ENCODE measurements at regions not wholly inside any gene's neighbourhood (a gene's known extent, or its start where the extent isn't known, plus 50 kb on each side); places are given as distances from the start of the nearest gene placed in this dataset.

DNA sequence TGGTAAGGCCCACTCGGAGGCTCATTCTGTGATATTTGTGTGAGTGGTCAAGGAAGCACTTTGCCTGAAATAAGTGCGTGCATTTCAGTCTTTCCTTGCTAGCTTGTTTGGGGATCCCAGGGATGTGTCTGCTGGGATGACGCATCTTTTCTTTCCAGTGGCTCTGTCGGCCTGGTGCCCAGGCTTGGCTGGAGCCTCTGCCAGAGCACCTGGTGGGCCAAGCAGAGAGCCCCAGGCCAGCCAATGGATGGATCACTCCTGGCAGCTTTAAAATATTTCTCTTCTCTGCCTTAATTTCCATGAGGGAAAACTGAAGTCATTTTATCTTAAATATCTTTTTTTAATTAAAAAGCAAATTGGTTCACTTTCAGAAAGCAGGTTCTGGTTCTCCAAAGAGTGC is 501.8 kb upstream of the HS6ST1 start:
- no peak for DNase-seq (ENCODE audit: low read depth in 3 of 3, low spot score in 1 of 3)

- DNase-seq (ENCODE audit: low read depth in 3 of 3, low spot score in 1 of 3): no peak
Measured at GRCh38 chr2:128821010-128821409, 502.3 kb upstream of the HS6ST1 start.

GRCh38 chr2:128832946-128833663 is 514.4 kb upstream of the HS6ST1 start:
- no peak for DNase-seq (ENCODE audit: low read depth in 3 of 3, low spot score in 1 of 3)

- DNase-seq (ENCODE audit: low read depth in 3 of 3, low spot score in 1 of 3): no peak
Measured at GRCh38 chr2:128833664-128834027, 515.0 kb upstream of the HS6ST1 start.

- DNase-seq (ENCODE audit: low read depth in 3 of 3, low spot score in 1 of 3): no peak
Measured at GRCh38 chr2:128834207-128834879, 515.7 kb upstream of the HS6ST1 start.

- DNase-seq (ENCODE audit: low read depth in 3 of 3, low spot score in 1 of 3): no peak
Measured at GRCh38 chr2:128834880-128835252, 516.2 kb upstream of the HS6ST1 start.

DNA sequence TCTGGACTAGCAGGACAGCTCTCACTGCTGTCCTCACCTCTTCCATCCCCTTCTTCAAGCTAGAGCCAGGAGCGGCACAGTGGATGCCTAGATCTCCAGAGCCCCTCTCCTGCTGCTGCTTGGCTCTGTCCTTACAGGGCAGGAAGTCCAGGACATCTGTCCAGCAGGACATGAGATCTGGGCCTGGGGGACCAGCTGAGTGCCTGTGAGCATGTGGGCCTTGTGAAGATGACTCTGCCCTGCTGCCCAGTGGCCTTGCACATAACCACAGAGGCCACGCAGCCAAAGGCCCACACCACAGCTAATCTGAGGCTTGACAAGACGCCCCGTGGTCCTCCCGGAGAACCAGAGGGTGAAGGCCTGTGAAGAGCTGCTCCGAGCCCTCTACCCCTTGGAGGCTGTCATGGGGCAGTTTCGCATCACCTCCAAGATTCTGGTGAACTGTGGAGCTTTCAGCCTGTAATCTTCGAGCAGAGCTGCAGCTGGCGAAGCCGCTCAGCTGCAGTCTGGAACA is 516.7 kb upstream of the HS6ST1 start:
- no peak for DNase-seq (ENCODE audit: low read depth in 3 of 3, low spot score in 1 of 3)

DNA sequence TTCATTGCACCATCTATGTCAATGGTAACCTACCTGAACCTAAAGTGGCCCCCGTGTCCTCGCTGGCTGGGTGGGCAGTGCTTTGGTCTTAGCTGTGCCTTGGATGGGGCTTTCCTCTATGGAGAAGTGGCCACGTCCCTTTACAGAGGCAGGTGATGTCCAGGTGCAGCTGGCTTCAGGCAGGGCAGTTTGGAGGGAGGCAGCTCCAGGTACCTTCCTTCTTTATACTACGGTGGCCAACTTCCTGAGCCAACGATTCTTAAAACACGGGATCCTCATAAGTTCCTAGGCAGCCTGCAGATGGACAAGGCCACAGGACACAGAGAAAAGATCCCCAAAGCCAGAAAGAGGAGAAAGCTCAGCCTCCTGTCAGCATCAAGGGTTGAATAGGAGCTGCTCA is 517.3 kb upstream of the HS6ST1 start:
- no peak for DNase-seq (ENCODE audit: low read depth in 3 of 3, low spot score in 1 of 3)

DNA sequence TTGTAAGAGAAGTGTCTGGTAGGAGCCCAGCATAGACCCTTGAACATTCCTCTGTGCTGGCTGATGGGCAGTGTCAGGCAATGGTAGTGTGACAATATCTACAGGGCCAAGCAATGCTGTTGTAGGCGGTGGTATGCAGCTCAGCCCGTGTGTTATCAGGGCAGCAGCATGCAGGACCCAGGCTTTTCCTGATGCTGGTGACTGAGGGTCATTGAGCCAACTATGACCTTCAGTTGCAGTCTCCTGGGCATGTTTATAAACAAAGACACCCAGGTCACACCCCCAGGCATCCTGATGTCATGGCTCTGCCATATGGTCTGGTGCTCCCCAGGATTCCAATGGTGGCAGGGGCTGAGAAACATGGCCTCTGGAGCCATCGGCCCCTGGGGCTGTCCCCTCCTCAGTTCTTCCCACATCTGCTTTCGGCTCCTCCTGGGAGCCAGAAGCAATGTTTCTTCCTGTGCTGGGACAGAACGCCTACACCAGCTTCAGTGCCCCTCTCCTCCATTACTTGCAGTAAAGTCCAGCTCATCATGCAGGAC is 518.0 kb upstream of the HS6ST1 start:
- no peak for DNase-seq (ENCODE audit: low read depth in 3 of 3, low spot score in 1 of 3)

DNA sequence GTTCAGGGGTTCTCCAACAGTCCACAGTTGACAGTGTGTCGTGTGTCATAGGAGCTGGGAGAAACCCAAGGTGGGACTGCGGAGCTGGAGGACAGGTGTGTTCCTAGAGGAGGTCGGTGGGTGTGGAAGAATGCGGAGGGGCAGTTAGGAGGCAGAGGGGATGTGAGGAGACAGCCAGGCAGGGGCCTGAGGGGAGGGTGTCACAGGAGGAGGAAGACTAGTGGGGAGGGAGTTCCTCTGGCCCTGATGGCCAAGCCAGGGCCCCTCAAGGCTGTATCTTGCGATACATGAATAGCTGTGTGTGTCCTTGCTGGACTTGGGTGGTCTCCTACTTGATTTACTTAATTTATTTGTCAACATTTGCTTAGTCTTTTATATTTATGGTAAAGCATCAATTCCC is 519.6 kb upstream of the HS6ST1 start:
- DNase-seq (ENCODE audit: low read depth in 3 of 3, low spot score in 1 of 3): no peak

DNA sequence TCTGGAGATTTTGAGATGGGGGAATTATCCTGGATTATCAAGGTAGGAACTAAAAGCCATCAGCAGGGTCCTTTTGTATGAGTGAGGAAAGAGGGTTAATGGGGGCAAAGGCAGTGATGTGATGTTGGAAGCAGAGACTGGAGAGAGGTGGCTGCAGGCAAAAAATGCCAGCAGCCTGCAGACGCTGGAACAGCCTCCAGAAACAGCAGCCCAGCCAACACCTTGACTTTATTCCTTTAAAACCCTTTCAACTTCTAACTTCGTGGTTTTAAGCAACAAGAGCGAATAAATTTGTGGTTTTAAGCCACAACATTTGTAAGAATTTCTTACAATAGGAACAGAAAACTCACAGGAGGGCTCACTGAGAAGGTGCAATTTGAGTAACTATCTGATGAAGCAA is 523.1 kb upstream of the HS6ST1 start:
- DNase-seq (ENCODE audit: low read depth in 3 of 3, low spot score in 1 of 3): no peak

DNA sequence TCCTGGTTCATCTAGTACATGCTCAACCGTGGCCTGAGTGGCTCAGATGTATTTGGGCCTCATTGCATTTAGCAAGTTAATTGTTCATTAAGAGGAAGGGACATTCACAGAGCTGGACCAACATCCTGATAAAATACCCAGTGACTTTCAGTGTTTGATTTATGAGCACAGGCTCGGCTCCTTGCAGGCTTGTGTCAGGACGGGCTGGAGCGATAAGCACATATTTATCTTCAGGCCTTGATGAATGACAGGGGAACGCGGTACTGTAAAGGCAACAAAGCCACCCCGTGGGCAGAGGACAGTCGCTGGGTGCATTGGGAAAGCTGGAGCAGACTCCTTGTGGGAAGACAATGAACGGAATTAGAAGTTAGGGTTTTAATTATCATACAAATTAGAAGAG is 548.6 kb upstream of the HS6ST1 start:
- DNase-seq (ENCODE audit: low read depth in 3 of 3, low spot score in 1 of 3): no peak

- DNase-seq (ENCODE audit: low read depth in 3 of 3, low spot score in 1 of 3): no peak
Measured at GRCh38 chr2:128867936-128868636, 549.4 kb upstream of the HS6ST1 start.

DNA sequence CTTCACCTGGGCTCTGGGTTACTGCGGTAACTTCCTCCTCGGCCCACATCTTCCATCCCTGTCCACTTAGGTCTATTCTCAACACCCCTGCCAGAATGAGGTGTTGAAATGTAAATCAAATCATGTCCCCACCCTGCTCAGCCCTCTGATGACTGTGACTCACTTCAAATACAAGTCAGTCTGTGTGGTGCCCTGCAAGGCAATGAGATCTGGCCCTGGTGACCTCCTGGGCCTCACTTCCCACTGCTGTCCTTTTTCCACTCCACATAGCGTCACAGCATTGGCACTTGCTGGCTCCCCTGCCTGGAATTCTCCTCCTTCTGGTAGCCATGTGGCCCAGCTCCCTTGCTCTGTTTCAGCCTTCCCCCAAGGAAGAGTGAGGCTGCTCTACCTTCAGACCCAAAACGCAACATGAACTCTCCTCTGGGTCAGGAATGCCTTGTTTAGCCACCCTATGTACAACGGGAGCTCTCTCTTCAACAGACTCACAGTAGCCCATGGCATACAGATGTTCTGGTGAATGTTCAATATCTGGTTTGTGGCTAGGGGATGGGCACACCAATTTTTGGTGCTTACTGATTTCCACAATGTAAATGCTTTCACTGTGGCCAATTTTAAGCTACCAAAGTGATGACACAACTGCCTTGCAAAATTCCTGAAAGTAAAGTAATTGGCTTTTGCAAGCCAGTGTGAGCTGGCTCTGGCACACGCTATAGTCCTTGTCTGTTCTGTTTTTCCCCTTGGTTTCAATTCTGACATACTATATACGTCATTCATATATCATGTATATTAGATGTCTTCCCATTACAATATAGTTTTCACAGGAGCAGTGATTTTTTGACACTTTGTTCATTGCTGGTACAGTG is 550.3 kb upstream of the HS6ST1 start:
- DNase-seq (ENCODE audit: low read depth in 3 of 3, low spot score in 1 of 3): no peak

DNA sequence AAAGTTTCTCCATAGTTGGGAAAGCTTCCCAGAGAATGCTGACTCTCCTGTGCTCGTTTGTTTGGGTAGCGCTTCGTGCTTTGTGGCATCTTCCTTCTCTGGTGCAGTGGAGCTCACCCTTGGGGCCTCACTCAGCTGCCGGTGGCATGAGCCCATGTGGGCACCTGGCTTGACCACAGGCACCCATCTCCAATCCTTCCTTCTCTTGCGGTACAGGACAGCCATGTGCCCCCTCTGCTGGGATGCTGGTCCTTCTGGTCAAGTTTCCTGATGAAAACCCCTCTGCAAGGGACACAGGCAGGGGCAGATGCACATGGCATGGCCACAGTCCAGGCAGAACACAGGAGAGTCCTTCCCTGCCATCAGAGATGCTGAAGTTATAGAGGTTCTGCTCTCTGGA is 555.9 kb upstream of the HS6ST1 start:
- DNase-seq (ENCODE audit: low read depth in 3 of 3, low spot score in 1 of 3): no peak

GRCh38 chr2:128876986-128877983 is 558.6 kb upstream of the HS6ST1 start:
- no peak for DNase-seq (ENCODE audit: low read depth in 3 of 3, low spot score in 1 of 3)

DNA sequence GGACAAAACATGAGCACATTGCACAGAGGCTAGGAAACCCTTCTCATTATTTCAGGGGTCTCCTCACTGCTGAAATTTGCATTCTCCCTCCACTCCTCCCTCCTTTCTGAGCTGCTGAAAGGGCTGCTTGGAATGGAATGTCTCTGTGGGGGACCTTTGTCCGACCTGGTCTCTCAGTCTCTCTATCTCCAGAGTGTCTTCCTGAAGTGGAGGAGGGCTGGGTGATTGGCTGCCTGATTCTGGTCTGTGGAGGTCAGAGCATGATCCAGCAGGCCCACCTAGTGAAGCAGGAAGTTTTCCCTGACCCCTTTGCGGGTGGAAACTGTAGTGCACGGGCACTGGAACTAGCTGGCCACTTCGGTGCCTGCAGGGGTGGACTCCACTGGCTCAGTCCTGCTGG is 560.5 kb upstream of the HS6ST1 start:
- no peak for DNase-seq (ENCODE audit: low read depth in 3 of 3, low spot score in 1 of 3)

DNA sequence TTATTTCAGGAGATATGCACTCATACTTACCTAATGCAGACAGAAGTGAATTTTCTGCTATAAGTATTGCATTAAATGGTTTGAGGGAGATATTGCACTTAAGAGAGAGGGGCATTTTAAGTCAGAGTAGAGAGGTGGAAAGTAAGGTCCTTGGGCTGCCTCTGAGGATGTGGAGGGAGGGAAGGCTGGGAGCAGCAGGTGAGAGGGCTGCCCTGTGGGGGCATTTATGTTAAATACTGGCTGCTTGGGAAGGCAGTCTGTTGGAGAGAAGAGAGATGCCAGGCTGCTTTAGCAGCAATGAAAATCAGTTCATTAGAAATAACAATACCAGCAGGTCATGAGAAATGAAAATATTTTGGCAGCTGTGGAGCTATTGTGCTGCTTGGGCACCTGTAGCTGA is 576.2 kb upstream of the HS6ST1 start:
- DNase-seq (ENCODE audit: low read depth in 3 of 3, low spot score in 1 of 3): no peak

DNA sequence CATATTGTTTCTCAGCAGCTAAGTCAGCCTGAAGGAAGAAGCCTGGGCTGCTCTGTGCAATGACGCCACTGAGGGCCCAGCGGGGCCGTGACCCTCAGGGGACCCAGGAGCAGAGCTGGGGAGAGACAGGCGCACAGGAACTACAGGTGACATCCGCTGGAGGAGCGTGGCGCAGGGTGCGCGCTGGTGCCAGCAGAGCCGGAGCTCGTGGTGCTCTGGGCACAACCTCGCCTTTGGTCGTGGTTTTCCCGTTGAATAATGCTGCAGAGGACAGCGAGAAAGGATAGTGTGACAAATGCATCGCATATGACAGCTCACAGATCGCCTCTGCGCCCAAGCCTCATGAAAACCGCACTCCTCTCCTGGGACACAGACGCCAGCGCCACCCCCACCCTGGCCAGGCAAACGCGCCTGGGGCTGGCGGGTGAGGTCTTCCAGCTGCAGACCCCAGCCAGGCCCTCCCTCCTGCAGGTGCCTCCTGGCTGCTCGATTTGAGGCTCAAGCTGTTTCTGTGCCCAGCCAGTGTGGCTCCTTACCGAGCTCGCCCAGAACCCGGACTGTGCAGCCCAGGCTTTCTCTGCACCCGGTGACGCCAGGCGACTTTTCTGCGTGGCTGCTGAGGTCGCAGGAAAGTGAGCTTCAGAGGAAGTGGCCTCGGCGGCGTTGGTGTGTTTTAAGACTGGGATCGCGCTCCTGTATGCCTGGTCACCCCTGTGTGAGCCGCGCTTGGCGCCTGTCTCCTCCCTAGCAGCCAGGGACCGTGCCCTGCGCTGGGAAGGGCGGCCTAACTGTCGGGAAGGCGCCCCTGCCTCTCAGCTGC is 583.1 kb upstream of the HS6ST1 start:
- DNase-seq (ENCODE audit: low read depth in 3 of 3, low spot score in 1 of 3): no peak

Measured in stimulated activated CD4-positive, alpha-beta T cell treated with anti-CD3 and anti-CD28 coated beads, TNF-alpha, amount 100 ng/mL, for 1 hour (primary cell).